Hepatocyte (in vitro differentiated cells): ENCODE measurements at regions not wholly inside any gene's neighbourhood (a gene's known extent, or its start where the extent isn't known, plus 50 kb on each side); places are given as distances from the start of the nearest gene placed in this dataset.

ENCODE experiments used
- DNase-seq: peaks from one replicate; pipeline ENCODE4 v3.0.0-alpha.2; 2016; ENCODE audit warnings: low spot score
- H2AFZ ChIP-seq: fragments of 200-600 bp; sonication (generic); 2 replicates; pipeline ENCODE4 v1.6.0; 2016; ENCODE audit warnings: antibody characterized with exemption, mild to moderate bottlenecking
- H3K27ac ChIP-seq: fragments of 200-600 bp; sonication (generic); 2 replicates; pipeline ENCODE4 v1.5.1; 2016; ENCODE audit warnings: mild to moderate bottlenecking
- H3K27me3 ChIP-seq: fragments of 200-600 bp; sonication (generic); 2 replicates; pipeline ENCODE4 v1.6.1; 2016
- H3K36me3 ChIP-seq: fragments of 200-600 bp; sonication (generic); replicated peaks from 2 replicates; pipeline ENCODE4 v1.5.1; 2016; ENCODE audit warnings: low read depth; ENCODE audit not compliant: insufficient read depth
- H3K4me1 ChIP-seq: fragments of 200-600 bp; sonication (generic); 2 replicates; pipeline ENCODE4 v1.5.1; 2016; ENCODE audit warnings: mild to moderate bottlenecking, moderate library complexity; ENCODE audit not compliant: insufficient read depth
- H3K4me2 ChIP-seq: fragments of 200-600 bp; sonication (generic); 2 replicates; pipeline ENCODE4 v1.6.0; 2016
- H3K4me3 ChIP-seq: fragments of 200-600 bp; sonication (generic); 2 replicates; pipeline ENCODE4 v1.5.1; 2016; ENCODE audit warnings: mild to moderate bottlenecking
- H3K79me2 ChIP-seq: fragments of 200-600 bp; sonication (generic); 2 replicates; pipeline ENCODE4 v1.6.0; 2017; ENCODE audit warnings: mild to moderate bottlenecking
- H3K9me2 ChIP-seq: fragments of 200-600 bp; sonication (generic); replicated peaks from 2 replicates; pipeline ENCODE4 v1.6.0; 2017; ENCODE audit warnings: mild to moderate bottlenecking; ENCODE audit not compliant: insufficient read depth
- H3K9me3 ChIP-seq: fragments of 200-600 bp; sonication (generic); 2 replicates; pipeline ENCODE4 v1.5.1; 2016; ENCODE audit warnings: low read depth, mild to moderate bottlenecking
- H4K20me1 ChIP-seq: fragments of 200-600 bp; sonication (generic); 2 replicates; pipeline ENCODE4 v1.6.0; 2016; ENCODE audit warnings: mild to moderate bottlenecking; ENCODE audit not compliant: insufficient read depth, poor library complexity, severe bottlenecking
- CTCF ChIP-seq: fragments of 200-600 bp; sonication (generic); IDR thresholded peaks from 2 replicates; pipeline ENCODE4 v1.5.1; 2016; ENCODE audit warnings: antibody characterized with exemption, mild to moderate bottlenecking; ENCODE audit not compliant: poor library complexity
- EZH2 ChIP-seq: fragments of 200-600 bp; sonication (generic); IDR thresholded peaks from 2 replicates; pipeline ENCODE4 v1.6.1; 2016; ENCODE audit warnings: antibody characterized with exemption, mild to moderate bottlenecking, borderline replicate concordance
- EZH2phosphoT487 ChIP-seq: fragments of 200-600 bp; sonication (generic); IDR thresholded peaks from one replicate; pipeline ENCODE4 v1.6.1; 2018; ENCODE audit warnings: antibody characterized with exemption, mild to moderate bottlenecking, low read depth, moderate library complexity; ENCODE audit not compliant: unreplicated experiment, severe bottlenecking
- WGBS: methylation state at CpG from one replicate; pipeline ENCODE4 v1.1.6; 2016; ENCODE audit warnings: low lambda C conversion rate; ENCODE audit errors: missing lambda C conversion rate; 5-methylcytosine and 5-hydroxymethylcytosine counted together

GRCh38 chr2:4455486-4456155 lies 752.2 kb downstream of the DCDC2C start:
- Histone ChIP-seq H3K9me2 (no peaks in the 10 kb centered on the region), H3K79me2 (no peaks in the 10 kb centered on the region), H4K20me1 (no peaks in the 10 kb centered on the region), H3K9me3 (no peaks in the 10 kb centered on the region), H3K27ac (no peak overlapping the region), H2AFZ (no peak overlapping the region), H3K4me2 (no peak overlapping the region), H3K4me1 (no peaks in the 10 kb centered on the region), H3K4me3 (no peak overlapping the region), H3K36me3 (no peaks in the 10 kb centered on the region), H3K27me3 (no peaks in the 10 kb centered on the region)
- no peak for DNase-seq
- WGBS: 88% methylated on average over 3 of the region's 3 CpGs
- TF ChIP-seq EZH2: no peak
- TF ChIP-seq CTCF: no peak

DNA sequence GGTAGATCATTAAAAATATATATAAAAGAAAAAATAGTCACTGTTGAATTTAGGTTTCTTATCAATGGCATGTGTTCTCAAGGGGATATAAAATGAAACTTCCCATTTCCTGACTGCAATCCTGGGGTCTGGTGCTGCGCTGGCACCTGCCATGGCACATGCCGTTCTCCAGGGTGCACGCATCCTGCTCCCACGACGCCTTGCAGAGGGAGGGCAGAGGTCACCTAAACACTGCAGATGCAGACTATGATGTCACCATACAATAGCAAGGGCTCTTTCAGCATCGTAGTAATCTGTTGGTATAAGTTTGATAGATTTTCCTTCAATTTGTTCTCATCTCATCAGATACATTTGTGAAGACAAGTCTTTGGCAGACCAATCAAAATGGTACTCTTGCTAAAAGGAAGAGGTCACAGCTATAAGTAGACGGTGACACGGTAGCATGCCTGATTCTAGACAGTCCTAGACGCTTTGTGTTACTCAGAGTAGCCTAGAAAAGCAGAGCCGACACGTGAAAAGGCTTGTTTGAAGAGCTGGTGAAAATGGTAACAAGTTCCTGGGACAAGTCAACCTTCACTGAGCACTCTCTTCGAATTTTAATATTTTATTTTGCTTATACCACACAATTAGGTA lies 761.4 kb downstream of the DCDC2C start:
- Histone ChIP-seq H3K79me2 (no peaks in the 10 kb centered on the region), H3K9me3 (no peaks in the 10 kb centered on the region), H3K4me3 (no peak overlapping the region), H3K27ac (no peak overlapping the region), H4K20me1 (no peaks in the 10 kb centered on the region), H3K9me2 (no peaks in the 10 kb centered on the region), H3K27me3 (no peaks in the 10 kb centered on the region), H3K4me1 (no peaks in the 10 kb centered on the region), H3K4me2 (no peak overlapping the region), H2AFZ (no peak overlapping the region), H3K36me3 (no peaks in the 10 kb centered on the region)
- 92% methylated on average over 12 of the region's 12 CpGs for WGBS
- DNase-seq: no peak
- no peak for TF ChIP-seq EZH2
- TF ChIP-seq EZH2phosphoT487: no peak
- TF ChIP-seq CTCF: no peak

- Histone ChIP-seq H3K79me2 (no peaks in the 10 kb centered on the region), H4K20me1 (no peaks in the 10 kb centered on the region), H3K36me3 (no peaks in the 10 kb centered on the region), H3K4me2 (no peak overlapping the region), H3K9me2 (no peaks in the 10 kb centered on the region), H3K4me1 (no peaks in the 10 kb centered on the region), H3K27ac (no peak overlapping the region), H3K9me3 (no peaks in the 10 kb centered on the region), H3K27me3 (no peaks in the 10 kb centered on the region), H3K4me3 (no peak overlapping the region), H2AFZ (no peak overlapping the region)
- DNase-seq: no peak
- WGBS: 79% methylated on average over 3 of the region's 3 CpGs
- no peak for TF ChIP-seq CTCF
- no peak for TF ChIP-seq EZH2
- no peak for TF ChIP-seq EZH2phosphoT487
These were observed 762.3 kb downstream of the DCDC2C start for GRCh38 chr2:4465671-4466070.
